HG02571 (cell line): ENCODE measurements at regions not wholly inside any gene's neighbourhood (a gene's known extent, or its start where the extent isn't known, plus 50 kb on each side); places are given as distances from the start of the nearest gene placed in this dataset.

Source experiments
- ATAC-seq: cut with Tn5 transposase; IDR thresholded peaks from one replicate; pipeline ENCODE4 v1.9.1; 2021; ENCODE audit warnings: mild to moderate bottlenecking, moderate library complexity; ENCODE audit not compliant: unreplicated experiment

GRCh38 chr14:38777401-38777800 is 325.6 kb downstream of the SEC23A start:
- no peak for ATAC-seq

GRCh38 chr14:38775986-38776385 is 327.0 kb downstream of the SEC23A start:
- ATAC-seq: no peak

- no peak for ATAC-seq
Observed at GRCh38 chr14:38774162-38774561, 328.9 kb downstream of the SEC23A start.

- ATAC-seq: no peak
Observed at GRCh38 chr14:38770251-38770650, 332.8 kb downstream of the SEC23A start.

- ATAC-seq: no peak
Observed at GRCh38 chr14:38762845-38763244, 340.2 kb downstream of the SEC23A start.

- ATAC-seq: no peak
Observed at GRCh38 chr14:38762426-38762825, 340.6 kb downstream of the SEC23A start.

GRCh38 chr14:38761033-38761432 is 342.0 kb downstream of the SEC23A start:
- no peak for ATAC-seq

GRCh38 chr14:38758661-38759060 is 344.4 kb downstream of the SEC23A start:
- ATAC-seq: no peak

GRCh38 chr14:38755036-38755435 is 348.0 kb downstream of the SEC23A start:
- no peak for ATAC-seq

GRCh38 chr14:38752750-38753149 is 350.3 kb downstream of the SEC23A start:
- ATAC-seq: no peak

GRCh38 chr14:38752341-38752740 is 350.7 kb downstream of the SEC23A start:
- ATAC-seq: no peak

- ATAC-seq: no peak
Observed at GRCh38 chr14:38751459-38751858, 351.6 kb downstream of the SEC23A start.

- no peak for ATAC-seq
Observed at GRCh38 chr14:38749936-38750335, 353.1 kb downstream of the SEC23A start.

- ATAC-seq: no peak
Observed at GRCh38 chr14:38745861-38746260, 357.2 kb downstream of the SEC23A start.

- no peak for ATAC-seq
Observed at GRCh38 chr14:38743966-38744584, 359.0 kb downstream of the SEC23A start.

- ATAC-seq: no peak
Observed at GRCh38 chr14:38737686-38738407, 365.2 kb downstream of the SEC23A start.

- ATAC-seq: no peak
Observed at GRCh38 chr14:38735005-38735404, 368.0 kb downstream of the SEC23A start.

- no peak for ATAC-seq
Observed at GRCh38 chr14:38731962-38732361, 371.1 kb downstream of the SEC23A start.

GRCh38 chr14:38730420-38730819 is 372.6 kb downstream of the SEC23A start:
- ATAC-seq: no peak

- ATAC-seq: no peak
Observed at GRCh38 chr14:38727731-38728130, 375.3 kb downstream of the SEC23A start.

GRCh38 chr14:38724621-38725020 is 378.4 kb downstream of the SEC23A start:
- no peak for ATAC-seq

GRCh38 chr14:38723959-38724358 is 379.1 kb downstream of the SEC23A start:
- ATAC-seq: no peak

- ATAC-seq: no peak
Observed at GRCh38 chr14:38723277-38723676, 379.8 kb downstream of the SEC23A start.
